BE2C (cell line): ENCODE measurements at regions not wholly inside any gene's neighbourhood (a gene's known extent, or its start where the extent isn't known, plus 50 kb on each side); places are given as distances from the start of the nearest gene placed in this dataset.
A peak's percentile ranks its signal among the peaks of the same experiment; 100 is the strongest.

Source experiments
- DNase-seq: peaks from one replicate; pipeline ENCODE4 v3.0.0-alpha.2; 2020
- H3K27me3 ChIP-seq: fragments of 250-450 bp; sonication (Bioruptor Pico); 2 replicates; pipeline ENCODE4 v1.5.1; 2020; ENCODE audit warnings: mild to moderate bottlenecking
- H3K36me3 ChIP-seq: fragments of 250-450 bp; sonication (Bioruptor Pico); 2 replicates; pipeline ENCODE4 v1.5.1; 2020; ENCODE audit warnings: mild to moderate bottlenecking
- H3K4me1 ChIP-seq: fragments of 250-450 bp; sonication (Bioruptor Pico); 2 replicates; pipeline ENCODE4 v1.5.1; 2020
- H3K4me3 ChIP-seq: 2 replicates; pipeline ENCODE4 v1.5.1; 2011; ENCODE audit warnings: low read depth, low read length
- H3K9me3 ChIP-seq: fragments of 250-450 bp; sonication (Bioruptor Pico); 2 replicates; pipeline ENCODE4 v1.5.1; 2020
- TF ChIP-seq, protein P1 (sequence below): IDR thresholded peaks from 2 replicates; pipeline ENCODE4 v1.5.1; 2012; ENCODE audit warnings: mild to moderate bottlenecking, low read depth, low read length

DNA sequence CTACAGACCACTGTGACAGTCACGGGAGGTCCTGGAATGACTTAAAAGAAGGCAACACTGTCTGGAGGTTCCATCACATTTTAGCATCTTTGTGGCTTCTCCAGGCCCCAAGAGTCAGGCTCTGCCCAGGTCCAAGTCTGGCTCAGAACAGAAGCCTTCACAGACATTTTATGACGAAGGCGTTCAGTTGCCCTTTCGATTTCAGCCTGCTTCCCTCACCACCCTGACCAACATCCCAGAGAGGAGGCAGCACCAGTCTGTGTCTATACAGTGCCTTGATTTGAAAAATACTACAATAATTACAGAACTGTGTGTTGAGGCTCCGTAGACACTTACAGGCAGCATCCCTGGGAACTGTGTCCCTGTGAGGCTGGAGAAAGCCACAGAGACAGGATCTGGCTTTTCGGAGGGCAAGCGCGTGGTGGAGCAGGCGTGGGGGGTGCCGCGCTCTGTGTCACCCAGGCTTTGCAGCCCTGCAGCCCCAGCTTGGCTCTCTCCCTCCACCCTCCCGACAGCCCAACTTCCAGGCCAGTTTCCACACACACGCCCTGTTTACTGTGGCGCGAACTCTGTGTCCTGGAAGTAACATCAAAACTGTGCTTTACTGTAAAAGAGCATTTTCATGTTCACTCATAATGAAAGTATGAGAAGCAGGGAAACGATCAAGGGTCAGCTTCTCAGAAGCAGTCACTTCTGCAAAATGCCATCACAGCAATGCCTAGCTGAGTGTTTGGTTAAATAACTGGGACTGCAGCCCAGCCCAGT is 153.5 kb upstream of the ALKAL2 start:
- Histone ChIP-seq H3K9me3 (no peaks in the 10 kb centered on the region), H3K4me3 (no peak overlapping the region), H3K27me3 (no peaks in the 10 kb centered on the region), H3K36me3 (no peaks in the 10 kb centered on the region), H3K4me1 (no peaks in the 10 kb centered on the region)
- TF ChIP-seq, protein P1, sequence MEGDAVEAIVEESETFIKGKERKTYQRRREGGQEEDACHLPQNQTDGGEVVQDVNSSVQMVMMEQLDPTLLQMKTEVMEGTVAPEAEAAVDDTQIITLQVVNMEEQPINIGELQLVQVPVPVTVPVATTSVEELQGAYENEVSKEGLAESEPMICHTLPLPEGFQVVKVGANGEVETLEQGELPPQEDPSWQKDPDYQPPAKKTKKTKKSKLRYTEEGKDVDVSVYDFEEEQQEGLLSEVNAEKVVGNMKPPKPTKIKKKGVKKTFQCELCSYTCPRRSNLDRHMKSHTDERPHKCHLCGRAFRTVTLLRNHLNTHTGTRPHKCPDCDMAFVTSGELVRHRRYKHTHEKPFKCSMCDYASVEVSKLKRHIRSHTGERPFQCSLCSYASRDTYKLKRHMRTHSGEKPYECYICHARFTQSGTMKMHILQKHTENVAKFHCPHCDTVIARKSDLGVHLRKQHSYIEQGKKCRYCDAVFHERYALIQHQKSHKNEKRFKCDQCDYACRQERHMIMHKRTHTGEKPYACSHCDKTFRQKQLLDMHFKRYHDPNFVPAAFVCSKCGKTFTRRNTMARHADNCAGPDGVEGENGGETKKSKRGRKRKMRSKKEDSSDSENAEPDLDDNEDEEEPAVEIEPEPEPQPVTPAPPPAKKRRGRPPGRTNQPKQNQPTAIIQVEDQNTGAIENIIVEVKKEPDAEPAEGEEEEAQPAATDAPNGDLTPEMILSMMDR = no peak
- no peak for DNase-seq

DNA sequence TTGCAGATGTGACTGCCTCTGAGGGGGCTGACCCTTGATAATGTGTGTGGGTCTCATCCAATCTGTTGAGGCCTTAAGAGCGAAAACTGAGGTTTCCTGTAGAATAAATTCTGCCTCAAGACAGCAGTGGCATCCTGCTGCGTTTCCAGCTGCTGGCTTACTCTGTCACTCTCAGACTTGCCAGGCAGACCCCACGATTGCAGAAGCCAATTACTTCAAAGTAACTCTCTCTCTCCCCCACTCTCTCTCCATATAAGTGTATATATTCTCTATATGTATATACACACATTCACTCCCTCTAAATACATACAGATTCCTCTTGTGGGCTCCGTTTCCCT is 152.5 kb upstream of the ALKAL2 start:
- Histone ChIP-seq H3K4me3 (no peak overlapping the region), H3K4me1 (no peaks in the 10 kb centered on the region), H3K36me3 (no peaks in the 10 kb centered on the region), H3K27me3 (no peaks in the 10 kb centered on the region), H3K9me3 (no peaks in the 10 kb centered on the region)
- TF ChIP-seq, protein P1 = no peak
- DNase-seq = no peak

DNA sequence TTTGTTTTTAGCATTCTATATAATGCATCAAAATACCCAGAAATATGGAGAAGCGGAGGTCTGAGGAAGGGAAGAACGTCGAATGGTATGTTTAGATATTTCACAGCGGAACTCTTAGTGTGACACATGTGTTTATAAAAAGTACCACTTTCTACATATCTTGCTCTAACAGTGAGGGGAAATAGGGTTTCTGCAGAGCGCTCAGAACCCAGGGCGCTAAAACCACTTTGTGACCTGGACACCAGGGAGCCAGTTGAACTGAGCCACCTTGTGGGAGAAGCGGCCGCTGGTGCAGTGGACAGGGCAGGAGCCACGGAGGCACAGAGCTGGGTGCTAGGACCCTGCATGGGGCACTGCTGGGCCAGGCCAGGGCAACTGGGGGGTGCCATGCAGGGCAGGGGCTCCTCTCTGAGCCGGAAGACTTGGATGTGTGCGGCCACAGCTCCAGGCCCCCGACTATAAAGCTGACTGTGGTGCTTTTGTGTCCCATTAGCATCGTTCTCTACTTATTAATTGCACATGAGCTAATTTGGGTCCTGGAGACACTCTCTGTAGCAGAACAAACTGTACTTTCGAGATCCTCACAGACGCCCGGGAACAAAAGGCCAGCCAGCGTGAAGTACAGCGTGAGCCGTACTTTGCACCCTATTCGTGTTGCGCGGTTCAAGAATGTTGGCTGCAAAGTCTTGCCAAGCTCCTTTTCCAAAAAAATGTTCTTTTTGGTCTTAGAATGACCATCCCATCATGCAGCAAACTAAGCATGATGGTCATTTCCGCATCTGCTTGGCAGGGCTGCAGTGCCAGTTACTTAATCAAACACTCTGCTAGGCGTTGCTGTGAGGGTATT is 151.9 kb upstream of the ALKAL2 start:
- H3K27me3 ChIP-seq = no peaks in the 10 kb centered on the region
- DNase-seq = no peak
- no peaks in the 10 kb centered on the region for H3K4me1 ChIP-seq
- H3K4me3 ChIP-seq = no peak overlapping the region
- TF ChIP-seq, protein P1 = no peak
- no peaks in the 10 kb centered on the region for H3K36me3 ChIP-seq
- no peaks in the 10 kb centered on the region for H3K9me3 ChIP-seq

DNA sequence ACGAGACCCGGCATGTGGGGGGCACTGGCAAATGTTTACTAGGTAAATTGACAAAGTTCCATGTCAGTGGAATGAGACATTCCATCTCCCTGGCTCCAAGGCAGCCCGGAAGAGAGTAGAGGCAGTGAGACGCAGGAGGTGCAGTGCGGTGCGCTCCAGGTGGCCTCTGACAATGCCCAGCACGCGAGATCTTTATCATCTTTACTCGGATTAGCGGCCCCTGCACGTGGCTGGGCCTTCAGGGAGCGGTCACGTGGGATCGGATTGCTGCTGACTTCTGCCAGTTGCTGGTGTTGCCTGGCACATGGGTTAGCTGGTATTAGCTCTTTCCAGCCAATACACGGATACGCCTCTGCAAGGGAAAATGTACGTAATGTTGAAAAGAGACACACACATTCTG is 151.2 kb upstream of the ALKAL2 start:
- Histone ChIP-seq H3K36me3 (no peaks in the 10 kb centered on the region), H3K27me3 (no peaks in the 10 kb centered on the region), H3K4me1 (no peaks in the 10 kb centered on the region), H3K9me3 (no peaks in the 10 kb centered on the region), H3K4me3 (no peak overlapping the region)
- TF ChIP-seq, protein P1 = no peak
- peak; percentile 24 for DNase-seq

DNA sequence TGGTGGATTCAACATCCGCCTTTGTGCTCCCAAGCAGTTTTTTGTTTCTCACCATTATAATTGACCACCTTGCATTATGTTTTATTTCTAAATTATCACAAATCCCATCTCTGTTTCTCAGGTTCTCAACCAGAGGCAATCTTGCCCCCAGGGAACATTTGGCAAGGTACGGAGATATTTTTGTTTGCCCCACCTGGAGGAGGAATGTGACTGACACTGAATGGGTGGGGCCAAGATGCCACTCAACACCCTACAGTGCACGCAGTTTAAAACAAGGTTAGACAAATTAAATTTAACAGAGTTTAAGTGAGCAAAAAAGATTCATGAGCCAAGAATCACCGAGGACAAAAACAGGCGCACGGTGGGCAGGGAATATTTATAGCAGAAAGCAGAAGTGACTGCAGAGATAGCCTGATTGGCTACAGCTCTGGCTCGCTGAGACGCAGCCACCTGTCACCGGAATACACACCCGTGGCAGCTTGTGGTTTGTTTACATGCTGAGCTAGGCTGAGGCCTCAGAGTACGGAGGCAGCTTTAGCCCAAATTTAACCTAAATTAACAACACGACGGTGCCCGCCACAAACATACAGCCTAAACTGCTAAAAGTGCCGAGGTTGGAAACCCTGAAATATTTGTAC is 150.0 kb upstream of the ALKAL2 start:
- no peaks in the 10 kb centered on the region for H3K27me3 ChIP-seq
- no peaks in the 10 kb centered on the region for H3K36me3 ChIP-seq
- no peak for DNase-seq
- no peaks in the 10 kb centered on the region for H3K9me3 ChIP-seq
- H3K4me3 ChIP-seq = no peak overlapping the region
- no peaks in the 10 kb centered on the region for H3K4me1 ChIP-seq
- TF ChIP-seq, protein P1 = no peak

DNA sequence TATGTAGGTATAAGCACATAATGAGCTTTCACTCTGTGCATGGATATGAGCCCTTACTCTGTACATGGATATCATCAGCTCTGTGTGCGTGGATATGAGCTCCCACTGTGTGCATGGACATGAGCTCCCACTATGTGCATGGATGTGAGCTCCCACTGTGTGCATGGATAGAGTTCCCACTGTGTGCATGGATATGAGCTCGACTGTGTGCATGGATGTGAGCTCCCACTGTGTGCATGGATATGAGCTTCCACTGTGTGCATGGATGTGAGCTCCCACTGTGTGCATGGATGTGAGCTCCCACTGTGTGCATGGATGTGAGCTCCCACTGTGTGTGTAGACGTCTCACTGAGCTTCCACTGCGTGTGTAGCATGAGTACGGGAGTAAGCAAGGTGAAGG is 149.3 kb upstream of the ALKAL2 start:
- no peaks in the 10 kb centered on the region for H3K9me3 ChIP-seq
- no peaks in the 10 kb centered on the region for H3K27me3 ChIP-seq
- DNase-seq = no peak
- H3K4me1 ChIP-seq = no peaks in the 10 kb centered on the region
- no peaks in the 10 kb centered on the region for H3K36me3 ChIP-seq
- H3K4me3 ChIP-seq = no peak overlapping the region
- TF ChIP-seq, protein P1 = no peak
